Muscle layer of duodenum (tissue), 2 donors: ENCODE measurements at regions not wholly inside any gene's neighbourhood (a gene's known extent, or its start where the extent isn't known, plus 50 kb on each side); places are given as distances from the start of the nearest gene placed in this dataset.

Source experiments
- H3K27ac ChIP-seq: one replicate; pipeline ENCODE4 v1.7.0; 2013; ENCODE audit warnings: mild to moderate bottlenecking, low read length
- H3K27me3 ChIP-seq: one replicate; pipeline ENCODE4 v1.7.0; 2013; ENCODE audit warnings: low read depth, mild to moderate bottlenecking, control low read depth, low read length
- H3K36me3 ChIP-seq, 2 donors: one replicate each; pipeline ENCODE4 v1.7.0; 2013; ENCODE audit warnings: low read length in 2 of 2, control low read depth in 1 of 2, mild to moderate bottlenecking in 1 of 2; ENCODE audit not compliant: insufficient read depth in 2 of 2, control insufficient read depth in 1 of 2
- H3K4me1 ChIP-seq, 2 donors: one replicate each; pipeline ENCODE4 v1.7.0; 2013; ENCODE audit warnings: low read length in 2 of 2, mild to moderate bottlenecking in 2 of 2, control low read depth in 1 of 2, moderate library complexity in 1 of 2; ENCODE audit not compliant: insufficient read depth in 2 of 2, control insufficient read depth in 1 of 2
- H3K4me3 ChIP-seq, 2 donors: one replicate each; pipeline ENCODE4 v1.7.0; 2013; ENCODE audit warnings: low read length in 2 of 2, low read depth in 1 of 2, mild to moderate bottlenecking in 1 of 2
- H3K9me3 ChIP-seq, 2 donors: one replicate each; pipeline ENCODE4 v1.7.0; 2013; ENCODE audit warnings: low read length in 2 of 2, control low read depth in 1 of 2, mild to moderate bottlenecking in 1 of 2; ENCODE audit not compliant: control insufficient read depth in 1 of 2
- donor health status: healthy.

GRCh38 chr2:2708575-2709430, 377.7 kb upstream of the MYT1L start:
- no peaks in the 10 kb centered on the region for H3K4me1 ChIP-seq
- H3K36me3 ChIP-seq, result no peaks in the 10 kb centered on the region
- H3K9me3 ChIP-seq, result no peaks in the 10 kb centered on the region
- no peaks in the 10 kb centered on the region for H3K27me3 ChIP-seq
- H3K27ac ChIP-seq, result no peak overlapping the region
- H3K4me3 ChIP-seq, result no peak overlapping the region

GRCh38 chr2:2707206-2707991, 376.3 kb upstream of the MYT1L start:
- H3K9me3 ChIP-seq, result no peaks in the 10 kb centered on the region
- H3K27me3 ChIP-seq, result no peaks in the 10 kb centered on the region
- no peak overlapping the region for H3K27ac ChIP-seq
- no peaks in the 10 kb centered on the region for H3K4me1 ChIP-seq
- H3K36me3 ChIP-seq, result no peaks in the 10 kb centered on the region
- H3K4me3 ChIP-seq, result no peak overlapping the region

DNA sequence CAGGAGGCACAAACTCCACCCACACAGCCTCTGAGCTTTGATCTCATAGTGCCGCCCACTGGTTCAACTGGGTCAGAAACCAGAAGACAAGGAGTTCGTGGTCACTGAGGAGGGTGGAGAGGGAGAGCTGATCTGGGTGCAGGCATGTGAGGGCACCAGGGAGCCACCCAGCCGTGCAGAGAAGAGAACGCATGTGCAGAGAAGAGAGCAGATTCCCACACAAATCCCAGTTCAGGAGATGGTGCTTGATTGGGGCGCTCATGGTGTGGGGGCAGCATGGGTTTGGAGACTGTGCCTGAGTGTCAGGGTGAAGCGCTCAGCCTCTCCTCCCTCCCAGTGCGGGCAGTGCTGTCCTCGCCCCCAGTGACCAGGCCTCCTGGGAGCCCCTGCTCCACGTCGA, 375.2 kb upstream of the MYT1L start:
- H3K36me3 ChIP-seq, result no peaks in the 10 kb centered on the region
- no peaks in the 10 kb centered on the region for H3K9me3 ChIP-seq
- H3K4me3 ChIP-seq, result no peak overlapping the region
- no peak overlapping the region for H3K27ac ChIP-seq
- no peaks in the 10 kb centered on the region for H3K4me1 ChIP-seq
- no peaks in the 10 kb centered on the region for H3K27me3 ChIP-seq

- no peak overlapping the region for H3K27ac ChIP-seq
- H3K4me1 ChIP-seq, result no peaks in the 10 kb centered on the region
- H3K4me3 ChIP-seq, result no peak overlapping the region
These were observed 374.8 kb upstream of the MYT1L start for GRCh38 chr2:2705871-2706270.

GRCh38 chr2:2704428-2705090, 373.5 kb upstream of the MYT1L start:
- H3K4me3 ChIP-seq, result no peak overlapping the region
- no peaks in the 10 kb centered on the region for H3K9me3 ChIP-seq
- no peaks in the 10 kb centered on the region for H3K27me3 ChIP-seq
- no peak overlapping the region for H3K27ac ChIP-seq
- H3K36me3 ChIP-seq, result no peaks in the 10 kb centered on the region
- H3K4me1 ChIP-seq, result no peaks in the 10 kb centered on the region

More at GRCh38 chr2:2705871-2706270, 374.8 kb upstream of the MYT1L start:
- H3K36me3 ChIP-seq, result no peaks in the 10 kb centered on the region
- no peaks in the 10 kb centered on the region for H3K9me3 ChIP-seq
- no peaks in the 10 kb centered on the region for H3K27me3 ChIP-seq

GRCh38 chr2:2703762-2704427, 372.8 kb upstream of the MYT1L start:
- no peaks in the 10 kb centered on the region for H3K36me3 ChIP-seq
- no peaks in the 10 kb centered on the region for H3K9me3 ChIP-seq
- H3K4me1 ChIP-seq, result no peaks in the 10 kb centered on the region
- no peak overlapping the region for H3K27ac ChIP-seq
- no peaks in the 10 kb centered on the region for H3K27me3 ChIP-seq
- H3K4me3 ChIP-seq, result no peak overlapping the region

DNA sequence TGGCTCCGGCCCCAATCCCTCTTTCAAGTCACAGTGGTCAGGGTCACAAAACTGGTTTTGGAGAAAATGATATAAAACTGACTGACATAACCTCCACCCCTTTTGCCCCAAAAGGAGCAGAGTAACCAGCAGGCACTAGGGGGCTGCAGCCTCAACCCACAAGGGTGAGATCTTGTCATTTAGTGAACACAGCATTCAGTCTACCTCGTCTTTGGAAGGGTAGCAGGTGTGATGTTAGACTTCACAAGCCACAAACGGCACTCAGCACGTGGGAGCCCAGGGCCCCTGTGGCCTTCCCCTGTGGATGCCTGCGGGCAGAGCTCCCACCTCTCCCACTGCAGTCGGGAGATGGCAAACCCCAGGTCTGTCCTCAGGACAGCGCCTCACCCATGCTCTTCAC, 372.1 kb upstream of the MYT1L start:
- Histone ChIP-seq H3K27me3 (no peaks in the 10 kb centered on the region), H3K4me1 (no peaks in the 10 kb centered on the region), H3K36me3 (no peaks in the 10 kb centered on the region), H3K4me3 (no peak overlapping the region), H3K27ac (no peak overlapping the region), H3K9me3 (no peaks in the 10 kb centered on the region)

GRCh38 chr2:2702385-2702784, 371.3 kb upstream of the MYT1L start:
- H3K4me1 ChIP-seq, result no peaks in the 10 kb centered on the region
- H3K36me3 ChIP-seq, result no peaks in the 10 kb centered on the region
- no peak overlapping the region for H3K27ac ChIP-seq
- H3K27me3 ChIP-seq, result no peaks in the 10 kb centered on the region
- H3K4me3 ChIP-seq, result no peak overlapping the region
- no peaks in the 10 kb centered on the region for H3K9me3 ChIP-seq

DNA sequence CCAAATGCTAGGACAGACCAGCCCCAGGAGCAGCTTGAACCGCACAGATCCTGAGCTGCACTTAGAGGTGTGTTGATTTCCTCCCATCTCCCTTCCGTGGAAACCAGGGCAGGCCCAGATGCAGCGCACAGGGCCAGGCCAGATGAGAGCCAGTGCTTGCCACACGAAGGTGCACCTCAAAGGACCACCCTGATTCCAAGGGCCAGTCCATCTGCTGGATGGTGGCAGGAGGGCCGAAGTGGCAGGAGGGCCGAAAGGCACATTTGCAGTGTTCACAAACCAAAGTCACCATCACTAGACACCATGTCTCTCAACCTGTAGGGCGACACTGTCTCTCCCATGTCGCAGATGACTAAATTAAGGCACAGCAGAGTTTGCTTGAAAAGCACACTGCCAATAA, 370.7 kb upstream of the MYT1L start:
- H3K27me3 ChIP-seq, result no peaks in the 10 kb centered on the region
- no peak overlapping the region for H3K27ac ChIP-seq
- no peaks in the 10 kb centered on the region for H3K4me1 ChIP-seq
- no peak overlapping the region for H3K4me3 ChIP-seq
- H3K9me3 ChIP-seq, result no peaks in the 10 kb centered on the region
- no peaks in the 10 kb centered on the region for H3K36me3 ChIP-seq

DNA sequence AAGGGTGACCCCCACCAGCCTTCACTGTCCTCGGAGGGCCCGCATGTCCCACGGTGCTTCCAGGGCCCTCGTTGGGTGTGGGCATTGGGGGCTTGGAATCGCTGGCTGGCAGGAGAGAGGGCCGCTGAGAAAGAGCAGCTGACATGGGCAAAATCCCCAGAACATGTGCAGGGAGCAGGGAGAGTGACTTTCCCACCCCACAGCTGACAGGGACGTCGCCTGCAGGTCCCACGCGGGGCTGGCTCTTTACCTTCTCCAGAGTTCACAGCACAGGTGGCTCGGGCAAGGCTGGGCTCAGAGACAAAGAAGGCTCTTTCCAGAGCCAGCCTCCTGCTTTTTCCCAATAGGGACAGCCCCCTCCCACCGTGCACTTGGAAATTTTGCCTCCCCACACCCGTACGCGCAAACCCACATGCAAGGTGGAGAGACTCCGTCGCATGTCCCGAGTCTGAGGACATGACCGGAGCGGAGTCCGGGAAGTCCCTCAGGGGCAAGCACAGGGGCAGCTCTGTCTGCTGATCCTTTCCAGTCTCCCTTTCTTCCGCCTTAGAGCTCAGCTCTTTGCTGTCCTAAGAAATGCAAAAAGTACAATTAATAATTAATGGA, 370.2 kb upstream of the MYT1L start:
- Histone ChIP-seq H3K9me3 (no peaks in the 10 kb centered on the region), H3K36me3 (no peaks in the 10 kb centered on the region), H3K27me3 (no peaks in the 10 kb centered on the region), H3K4me3 (no peak overlapping the region), H3K4me1 (no peaks in the 10 kb centered on the region), H3K27ac (no peak overlapping the region)
